ENCODE measurements at regions not wholly inside any gene's neighbourhood (a gene's known extent, or its start where the extent isn't known, plus 50 kb on each side); places are given as distances from the start of the nearest gene placed in this dataset.
"Not testable (repeated sequence)": the region's sequence is repeated elsewhere in the genome, so short reads cannot be mapped to it uniquely, and the experiment has no call there.

DNA sequence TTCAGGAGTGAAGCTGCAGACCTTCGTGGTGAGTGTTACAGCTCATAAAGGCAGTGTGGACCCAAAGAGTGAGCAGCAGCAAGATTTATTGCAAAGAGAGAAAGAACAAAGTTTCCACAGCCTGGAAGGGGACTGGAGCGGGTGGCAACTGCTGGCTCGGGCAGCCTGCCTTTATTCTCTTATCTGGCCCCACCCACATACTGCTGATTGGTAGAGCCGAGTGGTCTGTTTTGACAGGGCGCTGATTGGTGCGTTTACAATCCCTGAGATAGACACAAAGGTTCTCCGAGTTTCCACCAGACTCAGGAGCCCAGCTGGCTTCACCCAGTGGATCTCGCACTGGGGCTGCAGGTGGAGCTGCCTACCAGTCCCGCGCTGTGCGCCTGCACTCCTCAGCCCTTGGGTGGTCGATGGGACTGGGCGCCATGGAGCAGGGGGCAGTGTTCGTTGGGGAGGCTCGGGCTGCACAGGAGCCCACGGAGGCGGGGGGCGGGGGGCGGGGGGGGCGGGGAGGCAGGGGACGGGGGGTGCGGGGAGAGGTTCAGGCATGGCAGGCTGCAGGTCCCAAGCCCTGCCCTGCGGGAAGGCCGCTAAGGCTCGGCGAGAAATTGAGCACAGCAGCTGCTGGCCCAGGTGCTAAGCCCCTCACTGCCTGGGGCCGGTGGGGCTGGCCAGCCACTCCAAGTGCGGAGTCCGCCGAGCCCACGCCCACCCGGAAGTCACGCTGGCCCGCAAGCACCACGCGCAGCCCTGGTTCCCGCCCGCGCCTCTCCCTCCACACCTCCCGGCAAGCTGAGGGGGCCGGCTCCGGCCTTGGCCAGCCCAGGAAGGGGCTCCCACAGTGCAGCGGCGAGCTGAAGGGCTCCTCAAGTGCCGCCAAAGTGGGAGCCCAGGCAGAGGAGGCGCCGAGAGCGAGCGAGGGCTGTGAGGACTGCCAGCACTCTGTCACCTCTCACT, 59.9 kb upstream of the EN2 start:
- DNase-seq: not testable (repeated sequence)

DNA sequence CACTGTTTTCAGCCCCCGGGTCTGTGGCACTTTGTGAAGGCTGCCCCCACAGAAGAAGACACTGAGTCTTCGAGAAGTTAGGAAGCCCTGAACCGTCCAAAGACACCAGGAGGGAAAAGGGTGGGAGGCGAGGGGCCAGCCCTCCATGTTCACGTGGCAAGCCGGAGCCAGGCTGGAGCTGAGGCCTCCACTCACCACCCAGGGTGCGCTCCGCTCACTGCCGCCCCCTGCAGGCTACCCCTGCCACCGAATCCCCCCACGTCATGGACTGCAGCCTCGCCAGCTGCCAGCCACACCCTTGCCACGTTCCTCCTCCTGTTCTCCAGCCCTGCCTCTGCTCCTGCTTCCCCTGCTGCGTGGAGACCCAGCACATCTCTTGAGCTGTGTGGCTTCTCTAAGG, 59.0 kb upstream of the EN2 start:
- DNase-seq: no peak

- DNase-seq: no peak
These were observed 58.4 kb upstream of the EN2 start for GRCh38 chr7:155399577-155399976.

- no peak for DNase-seq
These were observed 56.7 kb upstream of the EN2 start for GRCh38 chr7:155401231-155401630.

DNA sequence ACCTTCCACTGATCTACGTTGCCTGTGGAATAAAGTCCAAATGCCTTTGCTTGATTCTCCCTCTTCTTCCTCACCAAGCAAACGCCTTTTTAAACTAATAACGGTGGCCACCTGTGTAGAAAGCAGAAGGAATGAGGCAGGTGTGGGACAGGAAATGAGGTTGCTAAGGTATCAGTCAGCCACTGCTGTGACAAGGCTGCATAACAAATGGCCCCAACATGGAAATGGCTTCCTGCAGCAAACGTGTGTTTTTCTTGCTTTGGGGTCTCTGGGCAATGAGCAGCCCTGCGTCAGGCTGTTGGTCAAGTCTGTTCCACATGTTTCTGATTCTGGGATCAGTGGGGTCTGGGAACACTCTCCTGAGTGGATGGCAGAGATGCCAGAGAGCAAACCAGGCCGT, 56.0 kb upstream of the EN2 start:
- no peak for DNase-seq

- no peak for DNase-seq
These were observed 55.0 kb upstream of the EN2 start for GRCh38 chr7:155402941-155403340.

- no peak for DNase-seq
These were observed 53.0 kb upstream of the EN2 start for GRCh38 chr7:155404976-155405375.

GRCh38 chr7:155405399-155406318, 52.3 kb upstream of the EN2 start:
- no peak for DNase-seq

DNA sequence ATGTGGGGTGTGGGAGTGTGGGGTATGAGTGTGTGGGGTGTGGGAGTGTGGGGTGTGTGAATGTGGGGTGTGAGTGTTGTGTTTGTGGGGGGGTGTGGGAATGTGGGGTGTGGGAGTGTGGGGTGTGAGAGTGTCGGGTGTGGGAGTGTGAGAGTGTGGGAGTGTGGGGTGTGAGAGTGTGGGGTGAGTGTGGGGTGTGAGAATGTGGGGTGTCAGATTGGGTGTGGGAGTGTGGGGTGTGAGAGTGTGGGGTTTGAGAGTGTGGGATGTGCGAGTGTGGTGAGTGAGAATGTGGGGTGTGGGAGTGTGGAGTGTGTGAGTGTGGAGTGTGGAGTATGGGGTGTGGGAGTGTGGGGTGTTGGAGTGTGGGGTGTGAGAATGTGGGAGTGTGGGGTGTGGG, 50.1 kb upstream of the EN2 start:
- no peak for DNase-seq

Measured in retina (tissue), 1 donor.